HG03575 (cell line): ENCODE measurements at regions not wholly inside any gene's neighbourhood (a gene's known extent, or its start where the extent isn't known, plus 50 kb on each side); places are given as distances from the start of the nearest gene placed in this dataset.

Source experiments
- ATAC-seq: cut with Tn5 transposase; IDR thresholded peaks from one replicate; pipeline ENCODE4 v1.9.1; 2021; ENCODE audit not compliant: unreplicated experiment, insufficient number of reproducible peaks, low FRiP score; ENCODE audit errors: extremely low read depth

- ATAC-seq, result no peak
Measured at GRCh38 chr16:61596655-61597054, 439.6 kb downstream of the CDH8 start.

- ATAC-seq, result no peak
Measured at GRCh38 chr16:61595605-61596004, 440.6 kb downstream of the CDH8 start.

- ATAC-seq, result no peak
Measured at GRCh38 chr16:61590577-61590976, 445.7 kb downstream of the CDH8 start.

- no peak for ATAC-seq
Measured at GRCh38 chr16:61587526-61587925, 448.7 kb downstream of the CDH8 start.

GRCh38 chr16:61581417-61582046 is 454.7 kb downstream of the CDH8 start:
- no peak for ATAC-seq

- no peak for ATAC-seq
Measured at GRCh38 chr16:61580579-61580978, 455.7 kb downstream of the CDH8 start.

GRCh38 chr16:61579195-61579594 is 457.0 kb downstream of the CDH8 start:
- ATAC-seq, result no peak

- no peak for ATAC-seq
Measured at GRCh38 chr16:61576476-61576875, 459.8 kb downstream of the CDH8 start.

GRCh38 chr16:61575617-61576016 is 460.6 kb downstream of the CDH8 start:
- no peak for ATAC-seq

GRCh38 chr16:61569028-61569427 is 467.2 kb downstream of the CDH8 start:
- ATAC-seq, result no peak

GRCh38 chr16:61564716-61565115 is 471.5 kb downstream of the CDH8 start:
- no peak for ATAC-seq

- no peak for ATAC-seq
Measured at GRCh38 chr16:61555718-61556441, 480.4 kb downstream of the CDH8 start.

GRCh38 chr16:61549327-61549726 is 486.9 kb downstream of the CDH8 start:
- ATAC-seq, result no peak

- ATAC-seq, result no peak
Measured at GRCh38 chr16:61547626-61548025, 488.6 kb downstream of the CDH8 start.

- no peak for ATAC-seq
Measured at GRCh38 chr16:61544165-61544564, 492.1 kb downstream of the CDH8 start.

GRCh38 chr16:61540216-61540615 is 496.0 kb downstream of the CDH8 start:
- ATAC-seq, result no peak

- ATAC-seq, result no peak
Measured at GRCh38 chr16:61530697-61531096, 505.5 kb downstream of the CDH8 start.

GRCh38 chr16:61500851-61501250 is 535.4 kb downstream of the CDH8 start:
- ATAC-seq, result no peak

GRCh38 chr16:61480250-61480649 is 556.0 kb downstream of the CDH8 start:
- no peak for ATAC-seq

- ATAC-seq, result no peak
Measured at GRCh38 chr16:61471737-61472136, 564.5 kb downstream of the CDH8 start.

- ATAC-seq, result no peak
Measured at GRCh38 chr16:61471023-61471422, 565.2 kb downstream of the CDH8 start.
